Ovary (tissue), 3 donors: ENCODE measurements at regions not wholly inside any gene's neighbourhood (a gene's known extent, or its start where the extent isn't known, plus 50 kb on each side); places are given as distances from the start of the nearest gene placed in this dataset.
"Not testable (repeated sequence)": the region's sequence is repeated elsewhere in the genome, so short reads cannot be mapped to it uniquely, and the experiment has no call there.

ENCODE experiments used
- CTCF ChIP-seq, 3 donors: fragments of 450-650 bp in 2 of 3; fragments of 200-600 bp in 1 of 3; IDR thresholded peaks; one replicate each; pipeline versions ENCODE4 v1.5.1 to v1.8.0; 2016 to 2022; ENCODE audit warnings: antibody characterized with exemption in 3 of 3, mild to moderate bottlenecking in 1 of 3
- EP300 ChIP-seq: sonication (generic); formaldehyde crosslinking; IDR thresholded peaks from one replicate; pipeline ENCODE4 v1.6.1; 2017; ENCODE audit warnings: antibody characterized with exemption
- POLR2A ChIP-seq: fragments of 450-650 bp; IDR thresholded peaks from one replicate; pipeline ENCODE4 v1.6.1; 2017; ENCODE audit warnings: antibody characterized with exemption, mild to moderate bottlenecking, moderate library complexity
- donor health status: DM: no; HTN: no; CAD: no.

GRCh38 chr16:29221281-29221955 is 185.1 kb downstream of the NPIPB11 start:
- not testable (repeated sequence) for TF ChIP-seq CTCF (IDR thresholded peaks at IDR 0.05); POLR2A; EP300
